OCI-LY7 (cell line): ENCODE measurements at regions not wholly inside any gene's neighbourhood (a gene's known extent, or its start where the extent isn't known, plus 50 kb on each side); places are given as distances from the start of the nearest gene placed in this dataset.

Experiments used
- EZH2phosphoT487 ChIP-seq: fragments of 200-600 bp; sonication (generic); IDR thresholded peaks from 2 replicates; pipeline ENCODE4 v1.6.1; 2018; ENCODE audit warnings: low read depth, borderline replicate concordance, mild to moderate bottlenecking, mixed run types, antibody characterized with exemption, low read length, moderate library complexity, mixed read lengths
- TF ChIP-seq, protein P1 (sequence below): fragments of 200-600 bp; sonication (generic); conservative IDR thresholded peaks from 2 replicates; pipeline ENCODE4 v1.5.1; 2014; ENCODE audit warnings: mild to moderate bottlenecking, antibody characterized with exemption, low read length, moderate library complexity, mixed read lengths

DNA sequence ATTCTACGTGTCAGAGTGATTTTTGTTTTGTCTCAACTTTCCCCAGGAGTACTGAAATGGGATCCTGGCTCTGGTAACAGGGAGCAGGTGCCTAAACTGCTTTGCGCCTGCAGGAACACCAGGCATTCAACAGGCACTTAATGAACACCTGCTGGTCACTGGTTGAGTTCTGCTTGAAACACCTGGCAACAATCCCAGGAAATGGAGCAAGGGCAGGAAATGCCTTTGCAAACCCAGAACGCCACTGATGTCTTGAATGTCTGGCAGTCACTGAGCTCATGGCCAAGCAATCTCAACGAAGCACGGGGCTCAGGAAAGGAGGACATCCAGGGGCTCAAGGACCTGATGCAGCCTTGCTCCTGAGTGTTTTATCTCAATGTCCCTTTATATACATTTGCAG lies 360.0 kb upstream of the RAB6C start:
- TF ChIP-seq, protein P1, sequence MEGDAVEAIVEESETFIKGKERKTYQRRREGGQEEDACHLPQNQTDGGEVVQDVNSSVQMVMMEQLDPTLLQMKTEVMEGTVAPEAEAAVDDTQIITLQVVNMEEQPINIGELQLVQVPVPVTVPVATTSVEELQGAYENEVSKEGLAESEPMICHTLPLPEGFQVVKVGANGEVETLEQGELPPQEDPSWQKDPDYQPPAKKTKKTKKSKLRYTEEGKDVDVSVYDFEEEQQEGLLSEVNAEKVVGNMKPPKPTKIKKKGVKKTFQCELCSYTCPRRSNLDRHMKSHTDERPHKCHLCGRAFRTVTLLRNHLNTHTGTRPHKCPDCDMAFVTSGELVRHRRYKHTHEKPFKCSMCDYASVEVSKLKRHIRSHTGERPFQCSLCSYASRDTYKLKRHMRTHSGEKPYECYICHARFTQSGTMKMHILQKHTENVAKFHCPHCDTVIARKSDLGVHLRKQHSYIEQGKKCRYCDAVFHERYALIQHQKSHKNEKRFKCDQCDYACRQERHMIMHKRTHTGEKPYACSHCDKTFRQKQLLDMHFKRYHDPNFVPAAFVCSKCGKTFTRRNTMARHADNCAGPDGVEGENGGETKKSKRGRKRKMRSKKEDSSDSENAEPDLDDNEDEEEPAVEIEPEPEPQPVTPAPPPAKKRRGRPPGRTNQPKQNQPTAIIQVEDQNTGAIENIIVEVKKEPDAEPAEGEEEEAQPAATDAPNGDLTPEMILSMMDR, result no peak
- TF ChIP-seq EZH2phosphoT487, result no peak
